ENCODE measurements at regions not wholly inside any gene's neighbourhood (a gene's known extent, or its start where the extent isn't known, plus 50 kb on each side); places are given as distances from the start of the nearest gene placed in this dataset.
A peak's percentile ranks its signal among the peaks of the same experiment; 100 is the strongest.

- H3K36me3 ChIP-seq: no peaks in the 10 kb centered on the region
- H3K27ac ChIP-seq: no peak overlapping the region
- WGBS, 2 donors (ENCODE audit: low coverage in 1 of 2): 35 to 50% methylated on average over 2 to 6 of the region's 6 CpGs
- DNase-seq: peak; percentile 26
- no peaks in the 10 kb centered on the region for H3K9me3 ChIP-seq
- intact Hi-C loops (cut with DNase I; ENCODE audit: low total_unique reads): no loop called here
- no peaks in the 10 kb centered on the region for H3K27me3 ChIP-seq
- peaks cover 0 to 3% (median 0%) of the 10 kb centered on the region in 4 donors for H3K4me1 ChIP-seq
- no peak overlapping the region for H3K4me3 ChIP-seq
- in situ Hi-C loops (cut with MboI; ENCODE audit: low pct_ligation_motif_present in 1 of 4, low pct_unique_long_range_greater_than_20kb in 1 of 4, low sequenced_read_pairs in 3 of 4): no loop called here
- TF ChIP-seq POLR2AphosphoS5 (IDR thresholded peaks at IDR 0.05): no peak
- TF ChIP-seq POLR2A (IDR thresholded peaks at IDR 0.05): no peak
- no peak for TF ChIP-seq CTCF (IDR thresholded peaks at IDR 0.05)
- TF ChIP-seq EP300 (IDR thresholded peaks at IDR 0.05; ENCODE audit: low read depth): no peak
Measured at GRCh38 chr18:44507729-44508325, 172.9 kb upstream of the SETBP1 start.

- in situ Hi-C loops (cut with MboI; ENCODE audit: low pct_ligation_motif_present in 1 of 4, low pct_unique_long_range_greater_than_20kb in 1 of 4, low sequenced_read_pairs in 3 of 4) (no loop called here), intact Hi-C loops (cut with DNase I; ENCODE audit: low total_unique reads) (no loop called here)
- H3K4me3 ChIP-seq: no peak overlapping the region
- WGBS, 2 donors (ENCODE audit: low coverage in 1 of 2): 40 to 75% methylated on average over 1 to 3 of the region's 3 CpGs
- no peak for TF ChIP-seq POLR2AphosphoS5 (IDR thresholded peaks at IDR 0.05)
- no peak for TF ChIP-seq EP300 (IDR thresholded peaks at IDR 0.05; ENCODE audit: low read depth)
- no peak for TF ChIP-seq POLR2A (IDR thresholded peaks at IDR 0.05)
- TF ChIP-seq CTCF (IDR thresholded peaks at IDR 0.05): no peak
- H3K9me3 ChIP-seq: no peaks in the 10 kb centered on the region
- H3K27ac ChIP-seq: no peak overlapping the region
- no peaks in the 10 kb centered on the region for H3K27me3 ChIP-seq
- DNase-seq: no peak
- H3K4me1 ChIP-seq: peaks cover 0 to 3% (median 0%) of the 10 kb centered on the region in 4 donors
- H3K36me3 ChIP-seq: no peaks in the 10 kb centered on the region
Measured at GRCh38 chr18:44508474-44508873, 172.2 kb upstream of the SETBP1 start.

- 71 to 93% methylated on average over 2 of the region's 2 CpGs for WGBS, 2 donors (ENCODE audit: low coverage in 1 of 2)
- no peaks in the 10 kb centered on the region for H3K36me3 ChIP-seq
- peaks cover 0 to 3% (median 0%) of the 10 kb centered on the region in 4 donors for H3K4me1 ChIP-seq
- no peaks in the 10 kb centered on the region for H3K27me3 ChIP-seq
- intact Hi-C loops (cut with DNase I; ENCODE audit: low total_unique reads) (no loop called here), in situ Hi-C loops (cut with MboI; ENCODE audit: low pct_ligation_motif_present in 1 of 4, low pct_unique_long_range_greater_than_20kb in 1 of 4, low sequenced_read_pairs in 3 of 4) (no loop called here)
- TF ChIP-seq POLR2AphosphoS5 (IDR thresholded peaks at IDR 0.05) (no peak), POLR2A (IDR thresholded peaks at IDR 0.05) (no peak), CTCF (IDR thresholded peaks at IDR 0.05) (no peak), EP300 (IDR thresholded peaks at IDR 0.05; ENCODE audit: low read depth) (no peak)
- no peak overlapping the region for H3K4me3 ChIP-seq
- DNase-seq: no peak
- H3K27ac ChIP-seq: no peak overlapping the region
- no peaks in the 10 kb centered on the region for H3K9me3 ChIP-seq
Measured at GRCh38 chr18:44509048-44509447, 171.6 kb upstream of the SETBP1 start.

- DNase-seq: no peak
- TF ChIP-seq POLR2A (IDR thresholded peaks at IDR 0.05): no peak
- TF ChIP-seq CTCF (IDR thresholded peaks at IDR 0.05): no peak
- TF ChIP-seq EP300 (IDR thresholded peaks at IDR 0.05; ENCODE audit: low read depth): no peak
- TF ChIP-seq POLR2AphosphoS5 (IDR thresholded peaks at IDR 0.05): no peak
- no peaks in the 10 kb centered on the region for H3K9me3 ChIP-seq
- no peak overlapping the region for H3K4me3 ChIP-seq
- intact Hi-C loops (cut with DNase I; ENCODE audit: low total_unique reads): no loop called here
- no peaks in the 10 kb centered on the region for H3K36me3 ChIP-seq
- WGBS, 2 donors (ENCODE audit: low coverage in 1 of 2): 28 to 38% methylated on average over 6 of the region's 6 CpGs
- in situ Hi-C loops (cut with MboI; ENCODE audit: low pct_ligation_motif_present in 1 of 4, low pct_unique_long_range_greater_than_20kb in 1 of 4, low sequenced_read_pairs in 3 of 4): no loop called here
- no peaks in the 10 kb centered on the region for H3K4me1 ChIP-seq
- no peak overlapping the region for H3K27ac ChIP-seq
- H3K27me3 ChIP-seq: no peaks in the 10 kb centered on the region
Measured at GRCh38 chr18:44510390-44510789, 170.3 kb upstream of the SETBP1 start.

Data from transverse colon (tissue), 4 donors.